Fibroblast of lung (primary cell): ENCODE measurements at regions not wholly inside any gene's neighbourhood (a gene's known extent, or its start where the extent isn't known, plus 50 kb on each side); places are given as distances from the start of the nearest gene placed in this dataset.

Experiments
- DNase-seq, 2 donors: peaks; one replicate each; pipeline versions ENCODE4 v3.0.0 to v3.0.0-alpha.2; 2010; ENCODE audit warnings: low read depth in 2 of 2
- H2AFZ ChIP-seq: 2 replicates; pipeline ENCODE4 v1.5.1; 2012; ENCODE audit warnings: low read length, control low read depth, inconsistent platforms
- H3K27ac ChIP-seq: 2 replicates; pipeline ENCODE4 v1.5.1; 2011; ENCODE audit warnings: low read length, control low read depth; ENCODE audit not compliant: insufficient read depth
- H3K27me3 ChIP-seq: 2 replicates; pipeline ENCODE4 v1.5.1; 2011; ENCODE audit warnings: mild to moderate bottlenecking, low read length; ENCODE audit not compliant: control insufficient read depth, insufficient read depth
- H3K36me3 ChIP-seq: 2 replicates; pipeline ENCODE4 v1.5.1; 2011; ENCODE audit warnings: low read length; ENCODE audit not compliant: control insufficient read depth, insufficient read depth
- H3K4me1 ChIP-seq: 2 replicates; pipeline ENCODE4 v1.5.1; 2011; ENCODE audit warnings: low read length; ENCODE audit not compliant: control insufficient read depth, insufficient read depth; ENCODE audit errors: extremely low read depth
- H3K4me2 ChIP-seq: 2 replicates; pipeline ENCODE4 v1.5.1; 2011; ENCODE audit warnings: low read length, control low read depth; ENCODE audit not compliant: insufficient read depth; ENCODE audit errors: extremely low read depth
- H3K4me3 ChIP-seq, 4 experiments: fragments of 200-600 bp in 1 of 4; sonication (generic) in 1 of 4; replicated peaks in 1 of 4; 2 replicates each; pipeline ENCODE4 v1.5.1; 2011 to 2016; ENCODE audit warnings: low read length in 4 of 4, low read depth in 3 of 4, mild to moderate bottlenecking in 3 of 4, control low read depth in 2 of 4, inconsistent platforms in 1 of 4, mixed read lengths in 1 of 4; ENCODE audit not compliant: insufficient read depth in 1 of 4; ENCODE audit errors: control extremely low read depth in 1 of 4
- H3K79me2 ChIP-seq: 2 replicates; pipeline ENCODE4 v1.5.1; 2012; ENCODE audit warnings: mild to moderate bottlenecking, low read length, inconsistent platforms; ENCODE audit not compliant: control insufficient read depth, insufficient read depth
- H3K9ac ChIP-seq: 2 replicates; pipeline ENCODE4 v1.5.1; 2011; ENCODE audit warnings: mild to moderate bottlenecking, low read length, control low read depth; ENCODE audit not compliant: insufficient read depth
- H3K9me3 ChIP-seq: 2 replicates; pipeline ENCODE4 v1.5.1; 2012; ENCODE audit warnings: low read depth, low read length; ENCODE audit not compliant: control insufficient read depth, insufficient read depth
- H4K20me1 ChIP-seq: 2 replicates; pipeline ENCODE4 v1.5.1; 2011; ENCODE audit warnings: low read length; ENCODE audit not compliant: control insufficient read depth, insufficient read depth; ENCODE audit errors: extremely low read depth
- CTCF ChIP-seq, 2 donors: IDR thresholded peaks in 1 of 2; conservative IDR thresholded peaks in 1 of 2; 1 replicate in 1 of 2; 2 replicates in 1 of 2; pipeline ENCODE4 v1.5.1; 2011 to 2012; ENCODE audit warnings: low read length in 2 of 2, control low read depth in 1 of 2, inconsistent platforms in 1 of 2, low read depth in 1 of 2, mild to moderate bottlenecking in 1 of 2
- EZH2 ChIP-seq: IDR thresholded peaks from 2 replicates; pipeline ENCODE4 v1.5.1; 2012; ENCODE audit warnings: low read length, control low read depth, mild to moderate bottlenecking; ENCODE audit errors: missing control alignments

GRCh38 chr18:22467760-22468553 lies 50.2 kb upstream of the CTAGE1 start:
- Histone ChIP-seq H2AFZ (no peak overlapping the region), H3K9ac (no peak overlapping the region), H3K4me1 (peaks cover 29% of the 10 kb centered on the region), H3K4me2 (peak overlapping the region; percentile 5), H3K27me3 (no peaks in the 10 kb centered on the region), H4K20me1 (no peaks in the 10 kb centered on the region), H3K4me3 (no peak overlapping the region), H3K27ac (peak overlapping the region; percentile 79), H3K36me3 (no peaks in the 10 kb centered on the region), H3K9me3 (no peaks in the 10 kb centered on the region), H3K79me2 (no peaks in the 10 kb centered on the region)
- TF ChIP-seq CTCF (conservative IDR thresholded peaks at IDR 0.05 in 1 of 2, IDR thresholded peaks at IDR 0.05 in 1 of 2; ENCODE audit: low read depth in 1 of 2, low read length in 2 of 2) = no peak
- peak; percentile 99 for DNase-seq

- Histone ChIP-seq H4K20me1 (no peaks in the 10 kb centered on the region), H3K36me3 (no peaks in the 10 kb centered on the region), H3K27me3 (no peaks in the 10 kb centered on the region), H3K9me3 (no peaks in the 10 kb centered on the region), H3K4me1 (peaks cover 29% of the 10 kb centered on the region), H3K4me3 (no peak overlapping the region), H3K27ac (peak overlapping the region; percentile 66), H3K9ac (no peak overlapping the region), H3K79me2 (no peaks in the 10 kb centered on the region), H3K4me2 (no peak overlapping the region), H2AFZ (no peak overlapping the region)
- DNase-seq = no peak
- TF ChIP-seq CTCF (conservative IDR thresholded peaks at IDR 0.05 in 1 of 2, IDR thresholded peaks at IDR 0.05 in 1 of 2; ENCODE audit: low read depth in 1 of 2, low read length in 2 of 2) = no peak
Measured at GRCh38 chr18:22468554-22468891, 50.8 kb upstream of the CTAGE1 start.

- peak in 1 of 2 donors; percentile 44 for DNase-seq
- H3K27me3 ChIP-seq = no peaks in the 10 kb centered on the region
- no peaks in the 10 kb centered on the region for H4K20me1 ChIP-seq
- H3K4me2 ChIP-seq = no peak overlapping the region
- H3K27ac ChIP-seq = peak overlapping the region; percentile 66
- H3K9me3 ChIP-seq = no peaks in the 10 kb centered on the region
- no peaks in the 10 kb centered on the region for H3K79me2 ChIP-seq
- H3K9ac ChIP-seq = no peak overlapping the region
- H3K4me3 ChIP-seq = no peak overlapping the region
- no peaks in the 10 kb centered on the region for H3K36me3 ChIP-seq
- no peak overlapping the region for H2AFZ ChIP-seq
- TF ChIP-seq EZH2 (no peak), CTCF (conservative IDR thresholded peaks at IDR 0.05 in 1 of 2, IDR thresholded peaks at IDR 0.05 in 1 of 2; ENCODE audit: low read depth in 1 of 2, low read length in 2 of 2) (no peak)
- H3K4me1 ChIP-seq = peaks cover 29% of the 10 kb centered on the region
Measured at GRCh38 chr18:22469061-22469734, 51.5 kb upstream of the CTAGE1 start.
